ENCODE measurements at regions not wholly inside any gene's neighbourhood (a gene's known extent, or its start where the extent isn't known, plus 50 kb on each side); places are given as distances from the start of the nearest gene placed in this dataset.

GRCh38 chr1:187294421-187295201 lies 465.9 kb downstream of the PLA2G4A start:
- intact Hi-C loops (cut with DNase I): no loop called here
- no peak for TF ChIP-seq CTCF (IDR thresholded peaks at IDR 0.05; ENCODE audit: borderline replicate concordance, extremely low read depth, insufficient read depth)
- Histone ChIP-seq H3K4me3 (ENCODE audit: low read length in 3 of 3) (no peak overlapping the region), H3K36me3 (ENCODE audit: control insufficient read depth in 2 of 3, insufficient read depth in 3 of 3, low read length in 3 of 3) (no peaks in the 10 kb centered on the region), H3K9ac (ENCODE audit: low read length in 3 of 3) (no peak overlapping the region), H3K27me3 (ENCODE audit: control insufficient read depth, insufficient read depth, low read length) (no peaks in the 10 kb centered on the region), H3K27ac (ENCODE audit: low read depth in 2 of 2, low read length in 2 of 2) (no peak overlapping the region), H3K9me3 (ENCODE audit: control insufficient read depth in 2 of 3, insufficient read depth in 1 of 3, low read length in 3 of 3) (no peaks in the 10 kb centered on the region), H3K4me1 (ENCODE audit: control insufficient read depth in 2 of 3, insufficient read depth in 2 of 3, low read depth in 1 of 3, low read length in 3 of 3) (no peaks in the 10 kb centered on the region)
- DNase-seq: no peak
- no peak for FAIRE-seq

- no peaks in the 10 kb centered on the region for H3K27me3 ChIP-seq (ENCODE audit: control insufficient read depth, insufficient read depth, low read length)
- no peak overlapping the region for H3K4me3 ChIP-seq (ENCODE audit: low read length in 3 of 3)
- H3K9me3 ChIP-seq (ENCODE audit: control insufficient read depth in 2 of 3, insufficient read depth in 1 of 3, low read length in 3 of 3): no peaks in the 10 kb centered on the region
- TF ChIP-seq CTCF (IDR thresholded peaks at IDR 0.05; ENCODE audit: borderline replicate concordance, extremely low read depth, insufficient read depth): no peak
- FAIRE-seq (no peak), DNase-seq (no peak)
- no peaks in the 10 kb centered on the region for H3K4me1 ChIP-seq (ENCODE audit: control insufficient read depth in 2 of 3, insufficient read depth in 2 of 3, low read depth in 1 of 3, low read length in 3 of 3)
- H3K36me3 ChIP-seq (ENCODE audit: control insufficient read depth in 2 of 3, insufficient read depth in 3 of 3, low read length in 3 of 3): no peaks in the 10 kb centered on the region
- intact Hi-C loops (cut with DNase I): no loop called here
- no peak overlapping the region for H3K9ac ChIP-seq (ENCODE audit: low read length in 3 of 3)
- no peak overlapping the region for H3K27ac ChIP-seq (ENCODE audit: low read depth in 2 of 2, low read length in 2 of 2)
These were observed 471.3 kb downstream of the PLA2G4A start for GRCh38 chr1:187300081-187300480.

GRCh38 chr1:187306710-187307415 lies 478.1 kb downstream of the PLA2G4A start:
- Histone ChIP-seq H3K4me3 (ENCODE audit: low read length in 3 of 3) (no peak overlapping the region), H3K27ac (ENCODE audit: low read depth in 2 of 2, low read length in 2 of 2) (no peak overlapping the region), H3K9ac (ENCODE audit: low read length in 3 of 3) (no peak overlapping the region), H3K36me3 (ENCODE audit: control insufficient read depth in 2 of 3, insufficient read depth in 3 of 3, low read length in 3 of 3) (no peaks in the 10 kb centered on the region), H3K9me3 (ENCODE audit: control insufficient read depth in 2 of 3, insufficient read depth in 1 of 3, low read length in 3 of 3) (no peaks in the 10 kb centered on the region), H3K27me3 (ENCODE audit: control insufficient read depth, insufficient read depth, low read length) (no peaks in the 10 kb centered on the region), H3K4me1 (ENCODE audit: control insufficient read depth in 2 of 3, insufficient read depth in 2 of 3, low read depth in 1 of 3, low read length in 3 of 3) (no peaks in the 10 kb centered on the region)
- DNase-seq (no peak), FAIRE-seq (no peak)
- intact Hi-C loops (cut with DNase I): no loop called here
- no peak for TF ChIP-seq CTCF (IDR thresholded peaks at IDR 0.05; ENCODE audit: borderline replicate concordance, extremely low read depth, insufficient read depth)
